ENCODE measurements at regions not wholly inside any gene's neighbourhood (a gene's known extent, or its start where the extent isn't known, plus 50 kb on each side); places are given as distances from the start of the nearest gene placed in this dataset.

- no peak overlapping the region for H3K9ac ChIP-seq (ENCODE audit: extremely low read depth, low read length, poor library complexity, severe bottlenecking)
- WGBS, 2 experiments (ENCODE audit: insufficient coverage in 1 of 2, insufficient read length in 1 of 2), result 94 to 95% methylated on average over 4 to 5 of the region's 5 CpGs
- no peaks in the 10 kb centered on the region for H3K4me1 Mint-ChIP-seq
- H3K9me3 Mint-ChIP-seq, result no peaks in the 10 kb centered on the region
- peaks cover 3% of the 10 kb centered on the region for H3K4me1 ChIP-seq (ENCODE audit: control insufficient read depth, insufficient read depth, low read length)
- H3K4me3 ChIP-seq (ENCODE audit: low read length), result no peak overlapping the region
- no peak for DNase-seq
- H3K27ac ChIP-seq (ENCODE audit: low read depth, low read length), result no peak overlapping the region
- no peak overlapping the region for H3K4me3 Mint-ChIP-seq
- TF ChIP-seq CTCF (conservative IDR thresholded peaks at IDR 0.05), result no peak
- no peaks in the 10 kb centered on the region for H3K27me3 Mint-ChIP-seq (ENCODE audit: insufficient read depth)
- no peaks in the 10 kb centered on the region for H3K36me3 Mint-ChIP-seq (ENCODE audit: low read depth)
- no peaks in the 10 kb centered on the region for H3K9me3 ChIP-seq (ENCODE audit: control insufficient read depth, low read length)
- no peak overlapping the region for H3K27ac Mint-ChIP-seq
- H3K36me3 ChIP-seq (ENCODE audit: control insufficient read depth, insufficient read depth, low read length), result no peaks in the 10 kb centered on the region
- H3K27me3 ChIP-seq (ENCODE audit: control insufficient read depth, insufficient read depth, low read length, poor library complexity, severe bottlenecking), result no peaks in the 10 kb centered on the region
Measured at GRCh38 chr3:168186293-168186983, 90.7 kb upstream of the GOLIM4 start.

GRCh38 chr3:168183774-168184173, 88.0 kb upstream of the GOLIM4 start:
- H3K4me3 ChIP-seq (ENCODE audit: low read length), result no peak overlapping the region
- H3K9ac ChIP-seq (ENCODE audit: extremely low read depth, low read length, poor library complexity, severe bottlenecking), result no peak overlapping the region
- no peaks in the 10 kb centered on the region for H3K27me3 Mint-ChIP-seq (ENCODE audit: insufficient read depth)
- no peaks in the 10 kb centered on the region for H3K9me3 Mint-ChIP-seq
- no peak overlapping the region for H3K27ac Mint-ChIP-seq
- H3K4me3 Mint-ChIP-seq, result no peak overlapping the region
- WGBS, 2 experiments (ENCODE audit: insufficient coverage in 1 of 2, insufficient read length in 1 of 2), result 65 to 86% methylated on average over 1 of the region's 1 CpG
- H3K4me1 Mint-ChIP-seq, result no peaks in the 10 kb centered on the region
- no peaks in the 10 kb centered on the region for H3K36me3 Mint-ChIP-seq (ENCODE audit: low read depth)
- no peaks in the 10 kb centered on the region for H3K27me3 ChIP-seq (ENCODE audit: control insufficient read depth, insufficient read depth, low read length, poor library complexity, severe bottlenecking)
- no peaks in the 10 kb centered on the region for H3K36me3 ChIP-seq (ENCODE audit: control insufficient read depth, insufficient read depth, low read length)
- H3K9me3 ChIP-seq (ENCODE audit: control insufficient read depth, low read length), result no peaks in the 10 kb centered on the region
- H3K4me1 ChIP-seq (ENCODE audit: control insufficient read depth, insufficient read depth, low read length), result peaks cover 3% of the 10 kb centered on the region
- H3K27ac ChIP-seq (ENCODE audit: low read depth, low read length), result no peak overlapping the region
- DNase-seq, result no peak
- TF ChIP-seq CTCF (conservative IDR thresholded peaks at IDR 0.05), result no peak

- no peak overlapping the region for H3K4me3 Mint-ChIP-seq
- DNase-seq, result no peak
- 88% methylated on average over 3 of the region's 3 CpGs; no CpG with 5 or more reads in 1 of the 2 experiments for WGBS, 2 experiments (ENCODE audit: insufficient coverage in 1 of 2, insufficient read length in 1 of 2)
- no peak for TF ChIP-seq CTCF (conservative IDR thresholded peaks at IDR 0.05)
- H3K27ac ChIP-seq (ENCODE audit: low read depth, low read length), result no peak overlapping the region
- H3K27me3 ChIP-seq (ENCODE audit: control insufficient read depth, insufficient read depth, low read length, poor library complexity, severe bottlenecking), result no peaks in the 10 kb centered on the region
- no peaks in the 10 kb centered on the region for H3K9me3 Mint-ChIP-seq
- no peaks in the 10 kb centered on the region for H3K27me3 Mint-ChIP-seq (ENCODE audit: insufficient read depth)
- H3K9ac ChIP-seq (ENCODE audit: extremely low read depth, low read length, poor library complexity, severe bottlenecking), result no peak overlapping the region
- H3K27ac Mint-ChIP-seq, result no peak overlapping the region
- no peaks in the 10 kb centered on the region for H3K9me3 ChIP-seq (ENCODE audit: control insufficient read depth, low read length)
- no peak overlapping the region for H3K4me3 ChIP-seq (ENCODE audit: low read length)
- H3K36me3 Mint-ChIP-seq (ENCODE audit: low read depth), result no peaks in the 10 kb centered on the region
- H3K4me1 Mint-ChIP-seq, result peaks cover 2% of the 10 kb centered on the region
- H3K4me1 ChIP-seq (ENCODE audit: control insufficient read depth, insufficient read depth, low read length), result no peaks in the 10 kb centered on the region
- no peaks in the 10 kb centered on the region for H3K36me3 ChIP-seq (ENCODE audit: control insufficient read depth, insufficient read depth, low read length)
Measured at GRCh38 chr3:168168743-168169142, 73.0 kb upstream of the GOLIM4 start.

Data from endodermal cell (in vitro differentiated cells).